SJSA1 (cell line): ENCODE measurements at regions not wholly inside any gene's neighbourhood (a gene's known extent, or its start where the extent isn't known, plus 50 kb on each side); places are given as distances from the start of the nearest gene placed in this dataset.
"Not testable (repeated sequence)": the region's sequence is repeated elsewhere in the genome, so short reads cannot be mapped to it uniquely, and the experiment has no call there.

Experiments
- DNase-seq, 2 experiments: peaks; one replicate each; pipeline ENCODE4 v3.0.0-alpha.2; 2015 to 2020; ENCODE audit warnings: low spot score in 2 of 2, low read depth in 1 of 2
- H3K27ac ChIP-seq: fragments of 250-450 bp; sonication (Bioruptor Pico); 2 replicates; pipeline ENCODE4 v1.5.1; 2020; ENCODE audit warnings: mild to moderate bottlenecking, moderate library complexity
- H3K27me3 ChIP-seq: fragments of 250-450 bp; sonication (Bioruptor Pico); replicated peaks from 2 replicates; pipeline ENCODE4 v1.5.1; 2020; ENCODE audit warnings: mild to moderate bottlenecking, moderate library complexity
- H3K36me3 ChIP-seq: fragments of 250-450 bp; sonication (Bioruptor Pico); 2 replicates; pipeline ENCODE4 v1.5.1; 2020; ENCODE audit warnings: mild to moderate bottlenecking
- H3K4me1 ChIP-seq: fragments of 250-450 bp; sonication (Bioruptor Pico); replicated peaks from 2 replicates; pipeline ENCODE4 v1.6.1; 2021; ENCODE audit warnings: mild to moderate bottlenecking
- H3K4me3 ChIP-seq: fragments of 250-450 bp; sonication (Bioruptor Pico); 2 replicates; pipeline ENCODE4 v1.5.1; 2020; ENCODE audit warnings: mild to moderate bottlenecking
- H3K9me3 ChIP-seq: fragments of 250-450 bp; sonication (Bioruptor Pico); replicated peaks from 2 replicates; pipeline ENCODE4 v1.5.1; 2020; ENCODE audit warnings: mild to moderate bottlenecking

- Histone ChIP-seq H3K9me3 (peaks cover 4% of the 10 kb centered on the region; the same call in 1 of the 2 replicates), H3K4me3 (no peak overlapping the region), H3K36me3 (no peaks in the 10 kb centered on the region), H3K4me1 (no peaks in the 10 kb centered on the region), H3K27me3 (no peaks in the 10 kb centered on the region), H3K27ac (no peak overlapping the region)
- no peak for DNase-seq
Observed at GRCh38 chr6:67815623-67816022, 819.5 kb upstream of the ADGRB3 start.

GRCh38 chr6:67814262-67814661, 820.8 kb upstream of the ADGRB3 start:
- Histone ChIP-seq H3K9me3 (peaks cover 4% of the 10 kb centered on the region; the same call in 1 of the 2 replicates), H3K4me1 (no peaks in the 10 kb centered on the region), H3K36me3 (no peaks in the 10 kb centered on the region), H3K27ac (no peak overlapping the region), H3K27me3 (no peaks in the 10 kb centered on the region), H3K4me3 (no peak overlapping the region)
- DNase-seq = no peak

- no peaks in the 10 kb centered on the region for H3K27me3 ChIP-seq
- H3K9me3 ChIP-seq = peaks cover 4% of the 10 kb centered on the region; the same call in 1 of the 2 replicates
- no peak for DNase-seq
- H3K4me3 ChIP-seq = no peak overlapping the region
- no peak overlapping the region for H3K27ac ChIP-seq
- no peaks in the 10 kb centered on the region for H3K4me1 ChIP-seq
- H3K36me3 ChIP-seq = no peaks in the 10 kb centered on the region
Observed at GRCh38 chr6:67812693-67813092, 822.4 kb upstream of the ADGRB3 start.

GRCh38 chr6:67812125-67812524, 823.0 kb upstream of the ADGRB3 start:
- Histone ChIP-seq H3K9me3 (peaks cover 4% of the 10 kb centered on the region; the same call in 1 of the 2 replicates), H3K36me3 (no peaks in the 10 kb centered on the region), H3K27me3 (no peaks in the 10 kb centered on the region)

DNA sequence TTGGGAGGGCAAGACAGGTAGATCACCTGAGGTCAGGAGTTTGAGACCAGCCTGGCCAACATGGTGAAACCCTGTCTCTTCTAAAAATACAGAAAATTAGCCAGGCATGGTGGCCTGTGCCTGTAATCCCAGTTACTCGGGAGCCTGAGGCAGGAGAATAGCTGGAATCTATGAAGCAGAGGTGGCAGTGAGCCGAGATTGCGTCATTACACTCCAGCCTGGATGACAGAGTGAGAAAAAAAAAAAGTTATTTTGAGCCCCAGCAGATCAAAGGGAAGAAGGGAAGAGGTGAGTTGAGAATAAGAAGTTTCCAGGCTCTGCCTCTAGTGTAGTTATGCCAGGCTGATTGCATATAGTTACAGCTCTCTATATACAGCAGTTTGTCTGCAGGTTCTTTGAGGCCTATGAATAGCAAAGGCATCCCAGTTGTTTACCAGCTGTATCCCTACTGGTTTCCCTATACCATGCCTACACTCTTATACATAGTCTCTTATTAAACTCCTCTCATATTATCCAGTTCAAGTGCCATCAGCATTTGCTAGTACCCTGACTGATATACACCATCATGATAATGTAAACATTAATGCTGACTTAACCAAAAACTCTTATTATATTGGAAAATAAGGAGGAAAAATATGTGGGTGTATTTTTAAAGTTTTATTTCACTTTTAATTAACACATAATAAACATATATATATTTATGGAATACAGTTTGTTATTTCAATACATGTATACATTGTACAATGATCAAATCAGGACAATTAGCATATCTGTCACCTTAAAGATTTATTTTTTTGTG, 823.6 kb upstream of the ADGRB3 start:
- Histone ChIP-seq H3K4me1 (no peaks in the 10 kb centered on the region), H3K27me3 (no peaks in the 10 kb centered on the region), H3K36me3 (no peaks in the 10 kb centered on the region), H3K9me3 (peaks cover 4% of the 10 kb centered on the region; the same call in 1 of the 2 replicates), H3K27ac (no peak overlapping the region), H3K4me3 (no peak overlapping the region)
- no peak for DNase-seq

More at GRCh38 chr6:67812125-67812524, 823.0 kb upstream of the ADGRB3 start:
- no peaks in the 10 kb centered on the region for H3K4me1 ChIP-seq
- H3K27ac ChIP-seq = no peak overlapping the region
- no peak for DNase-seq
- H3K4me3 ChIP-seq = no peak overlapping the region

DNA sequence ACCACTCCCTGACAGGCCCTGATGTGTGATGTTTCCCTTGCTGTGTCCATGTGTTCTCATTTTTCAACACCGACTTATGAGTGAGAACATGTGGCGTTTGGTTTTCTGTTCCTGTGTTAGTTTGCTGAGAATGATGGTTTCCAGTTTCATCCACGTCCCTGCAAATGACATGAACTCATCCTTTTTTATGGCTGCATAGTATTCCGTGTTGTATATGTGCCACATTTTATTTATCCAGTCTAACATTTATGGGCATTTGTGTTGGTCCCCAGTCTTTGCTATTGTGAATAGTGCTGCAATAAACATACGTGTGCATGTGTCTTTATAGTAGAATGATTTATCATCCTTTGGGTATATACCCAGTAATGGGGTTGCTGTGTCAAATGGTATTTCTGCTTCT, 830.3 kb upstream of the ADGRB3 start:
- H3K27me3 ChIP-seq, H3K4me1 ChIP-seq, H3K4me3 ChIP-seq, H3K9me3 ChIP-seq, DNase-seq, H3K27ac ChIP-seq, H3K36me3 ChIP-seq: not testable (repeated sequence)

DNA sequence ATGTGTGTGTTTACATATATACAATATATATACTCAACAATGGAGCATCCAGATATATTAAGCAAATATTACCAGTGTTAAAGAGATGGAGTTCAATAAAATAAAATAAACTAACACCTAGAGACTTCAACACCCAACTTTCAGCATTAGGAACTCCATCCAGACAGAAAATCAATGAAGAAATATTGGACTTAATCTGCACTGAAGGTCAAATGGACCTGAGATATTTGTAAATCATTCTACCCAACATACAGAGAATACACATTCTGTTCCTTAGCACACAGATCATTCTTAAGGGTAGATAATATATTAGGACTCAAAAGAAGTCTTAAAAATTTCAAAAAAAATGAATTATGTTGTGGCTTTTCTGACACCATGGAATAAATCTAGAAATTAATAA, 832.3 kb upstream of the ADGRB3 start:
- Histone ChIP-seq H3K4me1 (no peaks in the 10 kb centered on the region), H3K36me3 (no peaks in the 10 kb centered on the region), H3K27me3 (no peaks in the 10 kb centered on the region), H3K4me3 (no peak overlapping the region), H3K27ac (no peak overlapping the region), H3K9me3 (peaks cover 7% of the 10 kb centered on the region; the same call in 1 of the 2 replicates)
- no peak for DNase-seq

DNA sequence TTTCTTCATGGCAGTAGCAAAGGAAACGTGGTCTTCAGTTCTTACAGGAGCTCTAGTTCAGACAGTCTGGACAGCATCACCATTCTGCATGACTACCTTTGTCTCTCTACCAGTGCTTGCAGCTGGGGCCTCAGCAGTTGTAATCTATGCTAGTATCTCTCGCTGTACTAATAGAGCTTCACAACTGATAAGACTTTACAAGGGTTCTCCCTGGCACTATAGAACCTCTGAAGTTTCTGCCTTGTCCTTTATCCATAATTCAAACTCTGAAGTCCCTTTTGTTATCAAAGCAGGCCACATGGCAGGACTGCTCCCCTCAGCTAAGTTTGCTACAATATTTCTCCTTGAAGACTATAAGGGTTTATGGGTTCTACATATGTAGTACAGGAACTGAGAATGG, 842.1 kb upstream of the ADGRB3 start:
- Histone ChIP-seq H3K9me3 (0 out of 2 replicates have a peak, but pooled peaks cover 2% of the 10 kb centered on the region), H3K4me3 (no peak overlapping the region), H3K27me3 (no peaks in the 10 kb centered on the region), H3K4me1 (no peaks in the 10 kb centered on the region), H3K36me3 (no peaks in the 10 kb centered on the region), H3K27ac (no peak overlapping the region)
- no peak for DNase-seq

- Histone ChIP-seq H3K4me1 (no peaks in the 10 kb centered on the region), H3K27ac (no peak overlapping the region), H3K27me3 (no peaks in the 10 kb centered on the region), H3K36me3 (no peaks in the 10 kb centered on the region), H3K9me3 (0 out of 2 replicates have a peak, but pooled peaks cover 2% of the 10 kb centered on the region), H3K4me3 (no peak overlapping the region)
- no peak for DNase-seq
Observed at GRCh38 chr6:67790569-67790968, 844.5 kb upstream of the ADGRB3 start.

GRCh38 chr6:67787119-67787518, 848.0 kb upstream of the ADGRB3 start:
- not testable (repeated sequence) for H3K27ac ChIP-seq, H3K4me3 ChIP-seq, DNase-seq, H3K9me3 ChIP-seq, H3K27me3 ChIP-seq, H3K36me3 ChIP-seq, H3K4me1 ChIP-seq

DNA sequence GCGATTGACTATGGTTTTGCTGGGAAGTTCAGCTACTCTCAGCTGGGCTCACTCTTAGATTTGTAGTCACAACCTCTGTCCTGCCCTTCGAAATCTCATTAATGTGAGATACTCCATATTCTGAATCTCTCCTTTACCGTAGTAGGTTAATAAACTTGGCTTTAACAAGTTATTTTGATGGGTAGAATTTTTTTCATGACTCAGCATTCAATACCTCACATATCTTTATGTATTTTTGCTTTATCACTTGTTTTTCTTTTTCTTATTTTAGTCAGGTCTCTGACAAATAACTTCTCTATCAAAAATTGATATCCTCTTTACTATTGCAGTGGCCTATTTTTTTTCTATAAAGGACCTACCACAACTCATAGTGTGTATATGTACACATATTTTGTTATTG, 855.2 kb upstream of the ADGRB3 start:
- no peaks in the 10 kb centered on the region for H3K36me3 ChIP-seq

DNA sequence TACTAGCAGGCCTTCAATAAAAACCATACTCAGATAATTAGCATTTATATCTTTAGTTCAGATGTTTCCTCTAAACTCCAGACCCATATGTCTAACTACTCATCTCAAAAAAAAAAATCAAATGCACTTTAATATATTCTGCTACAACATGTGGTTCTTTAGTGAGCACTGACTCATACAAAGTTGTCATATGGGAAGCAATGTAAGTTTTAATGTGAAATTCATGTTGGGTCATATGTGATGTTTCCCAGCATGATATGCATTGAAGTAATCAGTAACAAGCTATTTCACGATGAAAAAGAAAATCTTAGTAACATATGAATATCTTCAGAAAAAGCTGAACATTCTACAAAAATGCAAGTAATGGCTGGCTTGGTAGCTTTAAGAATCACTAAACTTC, 859.7 kb upstream of the ADGRB3 start:
- Histone ChIP-seq H3K9me3 (no peaks in the 10 kb centered on the region), H3K4me1 (no peaks in the 10 kb centered on the region), H3K27me3 (no peaks in the 10 kb centered on the region), H3K27ac (no peak overlapping the region), H3K36me3 (no peaks in the 10 kb centered on the region), H3K4me3 (no peak overlapping the region)
- DNase-seq = no peak

More for the DNA sequence above, 855.2 kb upstream of the ADGRB3 start:
- no peak for DNase-seq
- H3K9me3 ChIP-seq = no peaks in the 10 kb centered on the region
- H3K27ac ChIP-seq = no peak overlapping the region
- H3K4me3 ChIP-seq = no peak overlapping the region
- no peaks in the 10 kb centered on the region for H3K4me1 ChIP-seq
- H3K27me3 ChIP-seq = no peaks in the 10 kb centered on the region

GRCh38 chr6:67768972-67769371, 866.1 kb upstream of the ADGRB3 start:
- no peak for DNase-seq
- Histone ChIP-seq H3K9me3 (no peaks in the 10 kb centered on the region), H3K27ac (no peak overlapping the region), H3K4me3 (no peak overlapping the region), H3K4me1 (no peaks in the 10 kb centered on the region), H3K36me3 (no peaks in the 10 kb centered on the region), H3K27me3 (no peaks in the 10 kb centered on the region)

- not testable (repeated sequence) for H3K4me3 ChIP-seq, H3K27ac ChIP-seq, H3K4me1 ChIP-seq, H3K27me3 ChIP-seq, H3K36me3 ChIP-seq, DNase-seq, H3K9me3 ChIP-seq
Observed at GRCh38 chr6:67767046-67767822, 867.8 kb upstream of the ADGRB3 start.
